CD1c-positive myeloid dendritic cell (primary cell): ENCODE measurements at regions not wholly inside any gene's neighbourhood (a gene's known extent, or its start where the extent isn't known, plus 50 kb on each side); places are given as distances from the start of the nearest gene placed in this dataset.
"Not testable (repeated sequence)": the region's sequence is repeated elsewhere in the genome, so short reads cannot be mapped to it uniquely, and the experiment has no call there.

Experiments used
- DNase-seq: peaks from one replicate; pipeline ENCODE4 v3.0.0-alpha.2; 2016; ENCODE audit errors: extremely low spot score

DNA sequence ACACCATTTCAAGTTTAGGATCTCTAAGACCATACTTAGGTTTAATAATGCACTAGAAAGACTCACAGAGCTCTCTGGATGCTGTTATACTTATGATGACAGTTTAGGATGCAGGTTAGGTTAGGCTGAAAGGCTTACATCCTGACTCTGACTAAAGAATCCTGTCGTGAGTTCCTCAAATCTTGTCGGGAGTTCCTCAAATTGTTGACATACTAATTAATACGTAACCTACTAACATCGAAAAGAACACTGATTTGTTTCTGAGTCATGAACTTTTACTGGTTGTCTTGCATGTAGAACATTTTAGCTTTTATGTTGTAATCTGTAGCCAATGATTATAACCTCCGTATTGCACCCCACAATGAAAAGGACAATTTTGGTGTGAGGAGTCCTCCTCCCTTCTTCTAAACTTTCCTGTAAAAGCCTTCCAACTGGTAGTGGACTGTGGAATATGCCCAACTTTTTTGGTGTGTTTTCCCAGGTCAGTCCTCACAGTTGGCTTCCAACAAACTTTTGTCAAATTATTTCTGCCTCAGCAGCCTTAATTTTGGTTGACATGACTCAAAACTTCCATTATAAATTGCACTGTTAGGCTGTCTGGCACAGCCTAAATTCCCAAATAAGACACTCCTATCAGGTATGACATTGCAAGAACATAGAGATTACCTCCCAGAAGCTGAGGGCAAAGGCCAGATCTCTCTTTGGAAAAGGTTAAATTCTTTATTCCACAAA, 107.9 kb upstream of the PALMD start:
- DNase-seq: no peak

DNA sequence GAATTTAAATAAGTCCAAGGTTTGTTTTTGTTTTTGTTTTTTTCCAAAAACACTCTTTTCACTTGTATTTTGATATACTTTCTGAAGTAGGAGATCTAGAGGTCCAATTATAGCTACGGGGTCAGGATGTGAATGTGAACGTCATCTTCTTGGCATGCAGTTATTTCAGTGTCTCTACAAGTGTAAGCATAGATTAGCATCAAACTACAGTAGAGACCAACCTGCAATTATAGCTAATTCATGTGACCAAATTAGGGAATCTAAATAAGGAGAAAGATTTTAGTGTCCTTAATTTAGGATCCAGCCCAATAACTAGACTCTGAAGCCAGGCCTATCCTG, 107.3 kb upstream of the PALMD start:
- DNase-seq: no peak

DNA sequence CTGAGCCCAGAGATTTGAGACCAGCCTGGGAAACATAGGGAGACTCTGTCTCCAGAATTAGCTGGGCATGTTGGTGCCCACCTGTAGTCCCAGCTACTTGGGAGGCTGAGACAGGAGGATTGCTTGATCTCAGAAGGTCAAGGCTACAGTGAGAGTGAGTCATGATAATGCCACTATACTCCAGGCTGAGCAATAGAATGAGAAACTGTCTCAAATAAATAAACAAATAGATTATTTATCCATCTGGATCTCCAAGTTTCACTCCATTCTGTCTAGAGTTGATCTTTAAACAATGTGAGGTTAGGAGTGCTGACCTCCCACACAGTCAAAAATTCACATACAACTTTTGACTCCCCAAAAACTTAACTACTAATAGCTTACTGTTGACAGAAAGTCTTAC, 106.8 kb upstream of the PALMD start:
- DNase-seq: no peak

DNA sequence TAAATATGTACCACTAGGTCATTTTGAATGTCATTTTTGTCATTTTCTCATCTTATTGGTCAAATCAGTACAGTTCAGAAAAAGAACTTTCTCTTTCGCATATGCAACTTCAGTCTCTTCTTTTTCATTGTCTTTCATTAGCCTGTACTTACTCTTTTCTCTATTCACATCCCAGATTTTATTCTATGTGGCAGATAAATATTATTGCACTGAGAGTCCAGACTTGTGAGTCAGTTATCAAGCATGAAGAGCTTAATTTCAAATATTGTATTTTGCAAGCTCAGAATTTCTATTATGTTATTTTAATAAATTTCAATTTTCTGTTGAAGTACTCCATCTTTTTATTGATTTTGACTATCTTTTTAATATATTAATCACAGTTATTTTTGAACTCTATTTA, 105.2 kb upstream of the PALMD start:
- no peak for DNase-seq

DNA sequence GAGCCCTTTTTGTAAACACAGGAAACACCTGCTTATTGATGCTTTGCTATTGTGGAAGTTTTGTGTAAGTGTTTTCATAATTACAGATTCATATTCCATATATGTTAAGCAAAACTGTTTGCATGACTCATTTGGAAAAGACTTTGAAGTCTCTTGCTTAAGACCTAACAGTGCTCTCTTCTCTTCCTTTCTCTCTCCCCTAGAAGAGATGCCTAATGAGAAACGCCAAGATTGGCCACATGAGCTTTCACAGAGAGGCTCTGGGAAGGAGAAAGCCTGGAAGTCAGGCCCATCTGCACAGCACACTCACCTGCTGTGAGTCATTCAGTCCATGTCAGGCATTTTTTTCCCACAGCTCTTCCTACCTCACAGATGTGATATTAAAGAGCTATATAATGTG, 101.6 kb upstream of the PALMD start:
- no peak for DNase-seq

DNA sequence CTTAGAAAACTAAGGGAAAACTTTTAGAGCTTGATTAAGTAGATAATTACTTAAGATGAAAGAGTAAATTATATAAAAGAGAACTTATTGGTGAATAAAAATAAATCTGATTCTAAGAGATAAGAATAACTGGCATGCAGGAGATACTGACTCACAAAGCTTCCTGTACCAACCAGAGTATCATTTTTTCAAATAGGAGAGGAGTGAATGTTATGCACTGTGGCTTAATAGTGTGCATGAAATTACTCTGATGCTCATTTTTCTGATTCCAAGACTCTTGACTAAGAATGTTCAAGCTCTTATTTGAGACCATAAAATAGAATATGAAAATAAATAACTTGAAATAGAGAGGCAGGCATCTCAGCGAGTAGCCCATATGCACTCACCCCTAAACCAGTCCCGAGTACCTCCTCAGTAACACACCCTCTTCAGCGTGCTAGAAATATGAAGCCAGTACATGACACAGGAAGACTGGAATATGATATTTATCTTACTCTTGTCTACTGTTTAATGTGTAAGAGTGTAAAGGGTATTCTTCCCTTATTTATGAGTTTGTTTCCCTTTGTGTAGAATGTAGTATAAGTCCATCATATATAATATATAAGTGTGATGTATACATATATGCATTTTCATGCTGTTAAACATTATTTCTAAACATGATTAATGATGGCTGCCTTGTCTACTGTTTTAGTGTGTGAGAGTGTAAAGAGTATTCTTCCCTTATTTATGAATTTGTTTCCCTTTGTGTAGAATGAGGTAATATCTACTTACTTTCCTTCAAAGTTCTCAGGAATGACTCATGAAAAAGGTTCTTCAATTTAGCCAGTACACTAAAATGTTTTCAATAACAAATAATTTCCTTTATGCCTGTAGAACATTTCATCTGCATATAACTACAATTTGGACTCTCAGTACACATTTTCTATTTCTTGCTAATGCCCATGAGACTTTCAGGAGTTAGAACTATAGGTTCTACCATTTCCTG, 99.2 kb upstream of the PALMD start:
- DNase-seq: no peak

DNA sequence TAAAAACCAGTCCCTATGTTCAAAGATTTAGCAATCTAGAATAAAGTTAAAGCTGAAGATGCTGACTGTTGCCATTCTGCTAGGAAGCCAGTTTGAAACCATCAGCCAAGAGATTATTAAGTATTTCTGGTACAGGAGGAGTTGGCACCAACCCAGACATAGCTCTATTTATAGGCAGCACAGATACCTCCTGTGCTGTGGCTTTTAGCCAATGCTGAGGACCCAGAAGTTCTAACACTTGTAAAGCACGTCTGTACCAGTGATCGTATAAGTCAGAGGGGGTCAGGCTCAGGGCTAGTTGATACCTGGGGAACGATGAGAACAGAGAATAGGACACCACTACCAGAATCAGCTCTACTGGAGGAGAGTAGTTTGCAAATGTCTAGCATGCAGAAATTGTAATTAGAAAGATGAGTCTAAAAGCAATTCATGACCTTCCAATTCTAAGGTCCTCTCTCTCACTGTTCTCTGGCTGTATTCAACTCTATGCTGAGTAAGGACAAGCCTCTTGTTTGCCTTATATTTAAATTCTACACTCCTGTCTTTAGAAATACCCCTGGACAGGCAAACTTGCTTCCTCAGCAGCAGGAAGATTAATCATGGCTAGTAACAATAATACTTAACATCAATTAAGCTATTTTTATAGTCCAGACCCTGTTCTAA, 96.8 kb upstream of the PALMD start:
- DNase-seq: no peak

DNA sequence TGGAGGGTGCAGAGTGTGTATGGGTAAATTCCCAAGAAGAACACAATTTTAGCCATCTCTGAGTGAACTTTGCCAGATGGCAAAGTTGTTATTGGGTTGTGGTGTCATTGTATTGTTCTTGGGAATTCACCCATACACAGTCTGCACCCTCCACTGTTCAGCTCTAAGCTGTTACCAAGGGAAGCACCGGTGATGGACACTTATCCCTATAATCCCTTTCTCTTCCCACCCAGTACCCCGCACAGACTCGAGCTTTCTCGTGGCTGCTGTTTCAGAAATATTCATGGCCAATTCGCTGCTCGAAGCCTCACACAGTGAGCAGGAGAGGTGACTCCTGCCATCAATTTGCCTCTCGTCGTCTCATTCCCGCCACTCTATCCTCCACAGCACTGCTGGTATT, 95.7 kb upstream of the PALMD start:
- DNase-seq: no peak

DNA sequence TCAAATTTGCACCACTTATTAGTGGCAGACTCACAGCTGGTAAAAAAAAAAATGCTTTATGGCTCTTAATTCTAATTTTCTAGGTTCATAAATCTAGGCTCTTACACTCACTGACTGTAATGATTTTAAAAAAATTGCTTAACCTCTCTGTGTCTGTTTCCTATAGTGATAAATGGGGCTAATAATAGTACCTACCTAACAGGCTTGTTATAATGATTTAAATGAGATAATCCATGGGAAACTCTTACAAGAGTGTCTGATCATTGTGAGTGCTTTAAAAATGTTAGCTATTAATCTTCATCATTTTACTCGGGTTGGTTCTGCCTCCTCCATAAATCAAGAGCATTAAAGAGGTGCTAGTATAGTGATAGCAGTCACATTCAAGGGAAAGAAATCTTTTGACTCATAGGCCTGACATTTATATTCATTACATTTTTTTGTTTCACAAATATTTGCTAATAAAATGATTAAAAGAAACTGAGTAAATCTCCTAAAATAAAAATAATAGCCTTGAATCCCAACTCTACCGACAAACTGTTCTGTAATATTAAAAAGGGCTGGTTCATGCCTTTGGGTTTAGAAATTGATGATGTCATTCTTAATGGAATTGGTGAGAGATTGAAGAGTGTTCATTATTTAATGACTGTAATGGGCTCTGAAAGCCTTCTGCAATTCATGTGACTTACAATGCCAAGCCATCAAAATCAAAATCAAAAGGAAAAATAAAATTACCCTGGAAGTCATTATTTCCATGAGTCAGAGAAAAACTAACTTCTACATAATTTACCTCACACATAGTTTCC, 93.9 kb upstream of the PALMD start:
- DNase-seq: no peak

DNA sequence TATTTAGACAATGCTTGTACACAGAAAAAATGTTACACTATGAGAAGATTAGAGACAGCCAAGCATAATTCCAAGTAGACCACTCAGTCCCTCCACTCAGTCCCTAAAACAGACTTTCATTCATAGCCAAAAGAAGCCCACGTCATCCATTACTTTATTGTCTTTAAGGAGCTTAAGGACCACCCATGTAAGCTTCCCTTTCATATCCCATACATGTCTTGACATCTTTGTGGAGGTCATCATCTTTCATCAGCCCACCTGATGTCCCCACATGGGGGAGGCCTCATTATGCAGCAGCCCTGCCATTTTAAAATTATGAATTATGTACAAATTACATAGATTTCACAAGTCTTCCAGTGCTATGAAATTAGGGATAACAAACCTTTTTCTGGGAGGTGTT, 92.6 kb upstream of the PALMD start:
- DNase-seq: no peak

DNA sequence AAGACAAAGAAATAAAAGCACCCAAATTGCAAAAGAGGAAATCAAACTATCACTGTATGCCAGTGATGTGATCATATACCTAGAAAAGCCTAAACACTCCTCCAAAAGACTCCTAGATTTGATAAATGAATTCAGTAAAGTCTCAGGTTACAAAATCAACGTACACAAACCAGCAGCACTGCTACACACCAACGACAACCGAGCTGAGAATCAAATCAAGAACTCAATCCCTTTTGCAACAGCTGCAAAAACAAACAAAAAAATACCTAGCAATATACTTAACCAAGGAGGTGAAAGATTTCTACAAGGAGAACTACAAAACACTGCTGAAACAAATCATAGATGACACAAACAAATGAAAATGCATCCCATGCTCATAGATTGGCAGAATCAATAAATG, 92.1 kb upstream of the PALMD start:
- DNase-seq: not testable (repeated sequence)

DNA sequence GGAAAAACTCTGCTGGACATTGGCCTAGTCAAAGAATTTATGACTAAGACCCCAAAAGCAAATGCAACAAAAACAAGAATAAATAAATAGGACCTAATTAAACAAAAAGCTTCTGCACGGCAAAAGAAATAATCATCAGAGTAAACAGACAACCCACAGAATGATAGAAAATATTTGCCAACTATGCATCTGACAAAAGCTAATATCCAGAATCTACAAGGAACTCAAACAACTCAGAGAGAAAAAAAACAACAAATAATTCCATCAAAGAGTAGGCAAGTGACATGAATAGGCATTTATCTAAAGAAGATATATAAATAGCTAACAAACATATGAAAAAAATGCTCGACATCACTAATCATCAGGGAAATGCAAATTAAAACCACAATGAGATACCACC, 91.2 kb upstream of the PALMD start:
- no peak for DNase-seq

DNA sequence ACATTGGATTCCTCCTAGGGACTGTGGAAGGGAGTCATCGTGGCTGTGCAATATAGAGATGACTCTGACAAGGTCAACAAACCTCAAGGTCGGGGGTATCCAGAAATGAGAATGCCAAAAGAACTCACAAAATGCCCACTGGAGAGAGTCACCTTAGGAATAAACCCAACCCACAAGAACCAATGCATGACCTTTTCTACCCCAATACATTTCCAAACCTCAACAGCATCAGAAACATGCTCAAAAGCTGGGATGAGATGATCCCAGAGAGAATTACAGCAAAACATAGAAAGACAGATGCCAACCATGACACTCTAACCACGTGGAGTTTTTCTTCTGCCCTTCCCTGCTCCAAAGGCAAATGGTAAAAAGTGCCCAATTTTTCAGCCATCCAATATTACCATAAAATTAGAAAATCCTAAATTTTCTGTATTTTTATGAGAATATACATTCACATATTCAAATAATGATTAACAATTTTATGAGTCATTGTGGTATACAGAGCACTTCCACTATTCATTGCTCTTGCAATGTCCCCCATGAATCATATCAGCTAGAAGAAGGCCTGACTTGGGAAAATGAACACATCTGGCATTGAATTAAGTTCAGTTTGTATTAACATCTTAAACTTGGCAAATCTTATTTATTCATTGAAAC, 88.2 kb upstream of the PALMD start:
- DNase-seq: no peak

DNA sequence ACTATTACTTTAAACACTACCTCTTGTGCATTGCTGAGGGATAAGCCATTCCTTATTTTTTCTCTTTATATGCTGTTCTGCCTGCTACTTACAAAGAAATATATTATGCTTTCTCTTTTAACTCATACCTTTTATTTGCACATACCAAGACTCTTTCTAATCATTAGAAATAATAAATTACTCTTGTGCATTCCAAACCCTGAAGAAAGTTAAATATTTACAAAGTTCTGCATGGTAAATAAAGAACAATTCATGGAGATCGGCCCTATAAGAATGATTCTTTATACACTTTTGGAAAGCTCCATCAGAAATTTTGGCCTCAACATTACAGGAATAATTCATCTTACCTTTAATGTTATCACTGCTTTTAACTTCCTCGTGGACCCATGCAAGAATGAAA, 86.7 kb upstream of the PALMD start:
- DNase-seq: no peak

DNA sequence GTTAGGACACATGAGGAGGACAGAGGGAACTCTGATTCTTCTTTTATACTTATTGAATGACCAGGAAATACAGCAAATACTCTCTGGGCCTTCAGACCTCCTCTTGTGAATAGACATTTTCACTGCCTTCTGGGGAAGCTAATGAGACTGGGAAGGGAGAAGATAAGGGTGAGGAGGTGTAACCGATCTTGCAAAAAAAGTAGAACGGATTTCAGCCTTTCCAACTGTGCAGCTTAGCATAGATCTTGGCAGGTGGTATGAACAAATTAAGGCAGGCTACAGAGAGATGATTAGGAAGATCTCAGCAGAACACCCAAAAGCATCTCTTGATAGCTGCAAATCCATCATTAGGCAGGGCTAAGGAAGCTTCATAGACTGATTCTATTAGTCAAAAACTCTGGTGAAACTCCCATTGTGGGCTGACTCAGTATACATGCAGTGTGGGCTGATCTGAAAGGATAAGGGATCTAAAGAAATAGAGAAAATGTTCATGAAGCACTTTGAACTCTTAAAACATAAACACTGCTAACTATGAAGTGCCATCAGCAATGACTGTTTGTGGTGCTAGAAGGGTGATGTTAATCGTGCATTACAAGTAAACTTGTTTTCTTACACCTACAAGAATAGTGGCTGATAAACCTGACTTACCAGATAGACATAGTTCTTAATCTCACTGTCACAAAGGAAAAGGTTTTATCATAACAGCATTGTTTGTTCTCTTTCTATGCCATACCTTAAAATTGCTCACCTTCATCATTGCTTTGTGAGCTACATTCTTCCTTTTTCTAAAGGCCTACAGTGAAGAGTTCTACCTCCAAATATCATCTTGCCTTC, 85.5 kb upstream of the PALMD start:
- no peak for DNase-seq

DNA sequence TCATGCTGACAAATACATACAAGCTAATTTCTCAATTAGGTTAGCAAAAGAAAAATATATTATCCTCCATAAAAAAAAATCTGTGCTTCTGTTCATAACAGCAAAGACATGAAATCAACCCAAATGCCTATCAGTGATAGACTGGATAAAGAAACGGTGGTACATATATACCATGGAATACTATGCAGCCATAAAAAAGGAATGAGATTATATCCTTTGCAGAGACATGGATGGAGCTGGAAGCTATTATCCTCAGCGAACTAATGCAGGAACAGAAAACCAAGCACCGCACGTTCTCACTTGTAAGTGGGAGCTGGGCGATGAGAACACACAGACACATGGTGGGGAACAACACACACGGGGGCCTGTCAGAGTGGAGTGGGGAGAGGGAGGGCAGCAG, 84.0 kb upstream of the PALMD start:
- no peak for DNase-seq

DNA sequence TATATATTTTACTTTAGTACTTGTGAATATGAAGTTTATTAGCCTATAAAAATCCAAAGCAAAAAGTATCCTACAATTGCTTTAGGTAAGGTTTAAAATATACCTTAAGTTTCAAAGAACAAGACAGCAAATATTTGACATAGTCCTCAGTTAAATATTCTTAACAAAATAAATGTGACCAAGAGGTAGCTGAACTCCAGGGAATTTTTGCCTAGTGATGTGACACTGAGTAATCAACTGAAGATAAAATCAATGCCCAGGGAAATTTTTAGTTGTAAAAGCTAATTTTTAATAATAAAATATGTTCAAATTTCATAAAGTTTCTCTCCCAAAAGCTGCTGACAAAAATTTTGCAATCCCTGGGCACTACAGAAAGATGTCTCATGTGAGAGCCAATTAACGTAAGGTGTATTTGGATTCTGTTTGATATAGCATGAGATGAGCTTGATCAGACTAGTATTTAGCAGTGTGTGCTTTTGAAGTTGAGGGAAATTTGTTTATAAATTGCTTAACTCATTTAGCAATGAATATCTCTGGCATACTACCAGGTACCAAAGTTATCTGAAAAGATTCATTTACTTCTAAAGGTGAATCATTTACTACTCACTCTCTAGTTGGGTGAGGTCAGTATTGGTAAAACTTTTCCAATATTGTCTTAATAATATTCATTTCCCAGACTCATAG, 80.2 kb upstream of the PALMD start:
- no peak for DNase-seq

DNA sequence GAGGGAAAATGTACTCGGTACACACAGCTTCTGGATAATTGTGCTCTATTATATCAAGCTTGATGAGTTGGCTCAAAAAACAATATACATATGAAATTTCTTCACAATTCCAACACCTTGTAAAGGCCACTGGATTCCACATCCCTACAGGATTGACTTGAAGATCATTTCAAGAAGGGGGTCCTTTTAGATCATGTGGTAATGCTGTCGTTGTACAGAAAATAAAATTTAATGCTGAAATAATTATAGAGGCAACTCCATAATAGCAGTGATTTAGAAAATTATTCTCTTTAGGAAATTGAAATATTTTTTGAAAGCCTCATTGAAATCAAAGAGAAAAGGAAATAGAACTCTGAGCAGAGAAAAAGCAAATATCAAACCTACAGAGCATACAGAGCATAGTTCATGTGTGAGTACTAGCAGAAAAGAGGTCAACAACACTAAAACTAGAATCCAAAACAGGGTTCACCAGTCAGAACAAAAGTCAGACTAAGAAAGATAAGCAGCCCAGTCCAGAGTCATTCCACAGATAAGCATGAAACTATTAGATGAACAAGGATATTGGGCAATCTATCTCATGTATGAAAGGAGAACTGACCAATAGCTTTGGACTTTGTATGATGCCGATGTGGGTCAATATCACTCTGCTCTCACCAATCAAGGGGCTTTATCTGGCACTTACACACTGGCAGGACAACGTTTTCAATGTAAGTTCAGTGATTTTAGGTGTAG, 79.5 kb upstream of the PALMD start:
- no peak for DNase-seq

DNA sequence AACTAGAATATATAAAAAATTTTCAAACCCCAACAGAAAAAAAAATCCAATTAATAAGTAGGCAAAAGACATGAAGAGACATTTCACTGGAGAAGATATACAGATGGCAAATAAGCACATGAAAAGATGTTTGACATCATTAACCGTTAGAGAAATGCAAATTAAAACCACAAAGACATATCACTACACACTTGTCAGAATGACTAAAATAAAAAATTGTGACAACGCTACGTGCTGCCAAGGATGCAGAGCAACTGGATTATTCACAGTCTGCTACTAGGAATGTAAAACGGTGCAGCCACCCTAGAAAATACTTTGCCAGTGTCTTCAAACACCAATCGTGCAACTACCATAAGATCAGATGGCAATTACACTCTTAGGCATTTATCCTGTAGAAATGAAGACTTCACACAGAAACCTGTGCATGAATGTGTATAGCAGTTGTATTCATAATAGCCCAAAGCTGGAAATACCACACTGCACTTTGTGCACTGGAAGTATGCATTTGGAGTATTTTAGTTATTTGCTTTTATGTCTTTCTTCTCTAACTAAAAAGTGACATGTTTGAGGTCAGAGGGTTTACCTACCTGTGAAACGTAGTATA, 75.3 kb upstream of the PALMD start:
- DNase-seq: no peak
